Ureter (tissue), 1 donor: ENCODE measurements at regions not wholly inside any gene's neighbourhood (a gene's known extent, or its start where the extent isn't known, plus 50 kb on each side); places are given as distances from the start of the nearest gene placed in this dataset.
"Not testable (repeated sequence)": the region's sequence is repeated elsewhere in the genome, so short reads cannot be mapped to it uniquely, and the experiment has no call there.

ENCODE experiments used
- DNase-seq: peaks from one replicate; pipeline ENCODE4 v3.0.0-alpha.2; 2020; ENCODE audit warnings: low spot score
- donor health status: DM: yes; HTN: yes; CAD: no.

- DNase-seq: peak; percentile 91
Observed at GRCh38 chr7:149714081-149714909, 59.1 kb downstream of the ZNF467 start.

DNA sequence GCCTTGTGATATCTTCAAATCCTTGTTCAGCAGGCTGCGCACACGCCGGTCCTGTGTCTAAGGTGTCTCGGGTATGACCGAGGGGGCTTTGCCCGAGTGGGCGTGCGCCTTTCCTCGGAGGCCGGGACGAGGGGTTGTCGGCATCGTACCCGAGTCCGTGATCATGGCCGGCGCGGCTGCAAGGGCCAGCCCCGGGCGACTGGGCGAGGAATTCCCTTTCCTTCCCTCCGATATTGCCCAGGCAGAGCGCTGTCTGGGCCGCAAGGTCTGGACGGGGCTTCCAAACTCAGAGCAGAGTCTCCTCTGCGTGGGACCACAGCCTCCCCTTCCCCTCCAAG is 59.7 kb downstream of the ZNF467 start:
- no peak for DNase-seq

DNA sequence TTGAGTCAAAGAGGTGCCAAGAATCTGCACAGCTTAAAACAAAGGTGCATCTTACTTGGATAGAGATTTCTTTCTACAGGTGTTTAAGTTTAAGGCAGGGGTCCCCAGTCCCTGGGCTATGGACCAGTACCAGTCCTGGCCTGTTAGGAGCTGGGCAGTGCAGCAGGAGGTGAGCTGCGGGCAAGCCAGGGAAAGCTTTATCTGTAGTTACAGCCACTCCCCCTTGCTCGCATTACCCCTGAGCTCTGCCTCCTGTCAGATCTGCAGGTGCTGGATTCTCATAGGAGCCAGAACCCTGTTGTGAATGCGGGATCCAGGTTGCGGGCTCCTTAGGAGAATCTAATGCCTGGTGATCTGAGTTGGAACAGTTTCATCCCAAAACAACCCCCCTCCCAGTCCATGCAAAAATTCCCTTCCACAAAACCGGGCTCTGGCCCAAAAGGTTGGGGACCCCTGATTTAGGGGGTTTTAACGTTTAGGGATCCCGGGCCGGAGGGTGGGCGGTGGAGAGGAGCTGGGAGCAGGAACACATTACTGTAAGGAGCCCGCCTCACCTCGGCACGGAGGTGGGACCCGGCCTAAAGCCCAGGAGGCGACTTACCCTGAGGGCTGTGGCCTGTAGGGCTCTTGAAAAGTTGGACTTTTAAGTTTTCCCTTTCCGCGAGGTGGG is 60.2 kb downstream of the ZNF467 start:
- DNase-seq: no peak

DNA sequence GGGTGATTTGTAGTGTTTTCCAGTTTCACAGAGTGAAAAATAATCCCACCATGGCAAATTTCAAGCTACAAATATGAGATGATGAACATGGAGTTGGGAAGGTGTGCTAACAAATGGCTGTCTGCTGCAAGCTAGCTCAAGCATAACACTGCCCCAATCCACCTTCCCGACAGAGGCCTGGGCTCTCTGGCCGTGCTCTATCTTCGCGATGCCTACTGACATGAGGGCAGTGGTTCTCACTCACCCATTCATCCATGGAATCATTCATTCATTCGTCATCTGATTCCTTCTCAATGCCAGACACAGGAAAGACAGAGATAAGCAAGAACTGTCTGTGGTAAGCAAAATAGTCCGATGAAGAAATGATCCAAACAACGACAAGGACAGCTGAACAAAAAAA is 65.4 kb downstream of the ZNF467 start:
- no peak for DNase-seq

- no peak for DNase-seq
Observed at GRCh38 chr7:149707448-149707886, 65.9 kb downstream of the ZNF467 start.

GRCh38 chr7:149706398-149706797 is 67.0 kb downstream of the ZNF467 start:
- DNase-seq: no peak

DNA sequence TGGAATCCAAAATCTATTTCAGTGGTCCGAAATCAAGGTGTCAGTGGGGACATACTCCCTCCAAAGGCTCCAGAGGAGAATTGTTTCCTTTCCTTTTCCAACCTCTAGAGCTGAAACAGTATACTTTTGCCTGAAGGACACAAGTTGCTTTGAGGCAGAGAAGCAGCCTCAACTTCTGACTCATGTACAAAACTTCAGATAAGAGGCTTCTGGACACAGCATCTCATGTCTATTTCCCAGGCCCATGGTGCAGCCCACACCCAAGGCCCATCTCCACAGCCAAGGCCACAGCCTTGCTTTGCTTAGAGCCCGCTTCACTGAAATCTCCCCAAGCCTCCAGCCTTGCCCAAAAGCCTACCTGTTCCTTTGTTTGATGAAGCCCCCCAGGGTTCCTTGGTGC is 68.9 kb downstream of the ZNF467 start:
- no peak for DNase-seq

GRCh38 chr7:149703044-149703650 is 70.2 kb downstream of the ZNF467 start:
- DNase-seq: no peak

GRCh38 chr7:149701495-149702240 is 71.7 kb downstream of the ZNF467 start:
- no peak for DNase-seq

GRCh38 chr7:149697767-149698166 is 75.6 kb downstream of the ZNF467 start:
- not testable (repeated sequence) for DNase-seq

DNA sequence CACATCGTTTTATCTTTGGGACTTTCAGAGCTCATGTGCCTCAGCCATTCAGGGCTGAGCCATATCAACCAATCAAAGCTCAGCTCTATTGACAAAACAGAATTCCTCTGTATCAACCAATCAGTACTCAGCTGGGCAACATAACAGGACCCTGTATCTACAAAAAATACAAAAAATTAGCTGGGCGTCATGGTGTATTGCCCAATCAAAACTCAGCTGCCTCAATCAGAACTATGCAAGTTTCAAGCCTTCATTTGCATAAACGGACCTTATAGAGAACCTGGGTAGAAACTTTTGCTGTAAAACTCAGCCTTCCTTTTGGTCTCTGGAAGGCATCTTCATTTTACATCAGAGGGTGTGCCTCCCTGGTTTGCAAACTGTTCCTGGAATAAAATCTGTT is 77.1 kb downstream of the ZNF467 start:
- DNase-seq: no peak

DNA sequence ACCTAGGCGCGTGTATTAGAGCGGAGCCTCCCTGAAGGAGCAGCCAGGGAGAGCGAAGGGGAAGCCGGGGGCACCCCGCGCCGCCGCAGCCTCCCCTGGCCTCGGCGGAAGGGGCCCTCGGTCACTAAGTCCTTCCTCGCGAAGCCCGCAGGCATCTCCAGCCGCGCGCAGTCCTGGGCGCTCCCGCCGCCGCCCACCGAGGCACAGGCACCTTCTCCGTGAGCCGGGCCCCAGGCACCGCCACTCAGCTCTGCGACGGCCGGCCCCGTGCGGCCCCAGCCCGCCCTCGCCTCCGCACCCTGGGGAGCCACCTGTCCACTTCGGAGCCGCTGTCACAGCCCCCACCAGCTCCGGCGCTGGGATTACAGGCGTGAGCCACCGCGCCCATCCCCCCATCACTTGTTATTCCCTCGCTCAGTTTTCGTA is 80.8 kb downstream of the ZNF467 start:
- DNase-seq: no peak

GRCh38 chr7:149692056-149692455 is 81.3 kb downstream of the ZNF467 start:
- DNase-seq: no peak

DNA sequence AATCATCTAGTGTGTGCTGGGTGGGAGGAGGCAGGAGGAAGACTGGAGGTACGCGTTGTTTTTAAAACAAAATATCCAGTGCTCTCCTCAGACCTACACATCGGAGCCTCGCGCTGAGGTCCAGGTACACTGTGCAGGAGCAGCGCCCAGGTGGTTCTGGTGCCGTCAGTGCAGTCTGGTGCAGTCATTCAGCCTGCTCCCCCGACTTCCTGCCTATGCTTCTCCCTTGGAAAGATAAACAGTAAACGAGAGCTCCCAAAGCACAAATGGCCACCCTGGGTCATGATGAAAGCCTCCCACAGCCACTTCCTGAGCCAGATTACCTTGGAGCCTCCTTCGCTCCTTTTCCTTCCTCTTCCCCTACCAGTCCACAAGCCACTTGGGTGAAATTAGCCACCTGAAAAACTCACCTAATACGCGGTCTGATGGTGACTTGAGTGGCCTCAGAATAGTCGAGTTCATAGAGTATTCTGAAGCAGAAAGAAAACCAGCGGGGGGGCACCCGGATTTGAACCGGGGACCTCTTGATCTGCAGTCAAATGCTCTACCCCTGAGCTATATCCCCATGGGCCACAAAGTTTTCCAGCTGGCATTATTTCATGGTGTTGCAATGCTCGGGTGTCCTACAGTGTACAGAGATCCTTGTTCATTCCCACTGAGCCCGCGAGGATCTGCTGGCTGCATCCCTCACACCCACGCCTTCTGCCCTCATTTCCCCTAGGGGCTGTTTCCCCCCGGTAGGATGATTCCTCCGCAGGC is 82.5 kb downstream of the ZNF467 start:
- no peak for DNase-seq

DNA sequence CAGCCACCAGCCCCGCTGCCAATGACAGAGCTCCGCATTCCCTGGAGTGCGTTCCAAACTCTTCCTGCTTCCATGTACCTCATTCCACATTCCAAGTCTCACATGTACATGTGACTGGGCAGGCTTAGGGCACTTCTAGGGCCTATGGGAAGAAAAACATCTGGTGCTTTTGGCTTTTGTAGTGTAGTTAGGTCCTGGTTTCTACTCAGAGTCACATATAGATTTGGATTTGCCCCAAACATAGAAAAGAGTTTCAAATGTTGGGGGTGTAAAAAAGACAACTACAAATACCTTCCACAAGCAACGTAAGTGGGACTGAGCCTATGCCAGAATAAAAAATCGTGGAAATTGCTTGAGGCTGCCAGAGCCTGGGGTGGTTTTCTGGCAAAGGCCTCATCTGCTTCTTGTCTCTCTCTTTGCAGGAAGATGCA is 84.1 kb downstream of the ZNF467 start:
- DNase-seq: no peak

GRCh38 chr7:149688836-149689235 is 84.6 kb downstream of the ZNF467 start:
- no peak for DNase-seq

DNA sequence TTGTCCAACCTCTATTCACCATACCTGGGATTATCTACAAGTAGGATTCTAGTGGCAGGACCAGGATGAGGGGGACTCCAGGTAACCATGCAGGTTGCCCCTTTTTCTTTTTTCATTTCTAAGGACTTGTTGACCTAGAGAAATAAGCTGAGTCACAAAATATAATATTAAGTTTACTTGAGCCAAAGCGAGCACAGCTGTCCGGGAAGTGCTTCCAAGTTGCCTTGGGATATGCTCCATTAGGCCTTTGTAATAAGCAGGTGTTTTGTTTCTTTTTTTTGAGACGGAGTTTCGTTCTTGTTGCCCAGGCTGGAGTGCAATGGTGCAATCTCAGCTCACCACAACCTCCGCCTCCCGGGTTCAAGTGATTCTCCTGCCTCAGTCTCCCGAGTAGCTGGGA is 85.6 kb downstream of the ZNF467 start:
- not testable (repeated sequence) for DNase-seq

- DNase-seq: no peak
Observed at GRCh38 chr7:149686449-149686848, 86.9 kb downstream of the ZNF467 start.

DNA sequence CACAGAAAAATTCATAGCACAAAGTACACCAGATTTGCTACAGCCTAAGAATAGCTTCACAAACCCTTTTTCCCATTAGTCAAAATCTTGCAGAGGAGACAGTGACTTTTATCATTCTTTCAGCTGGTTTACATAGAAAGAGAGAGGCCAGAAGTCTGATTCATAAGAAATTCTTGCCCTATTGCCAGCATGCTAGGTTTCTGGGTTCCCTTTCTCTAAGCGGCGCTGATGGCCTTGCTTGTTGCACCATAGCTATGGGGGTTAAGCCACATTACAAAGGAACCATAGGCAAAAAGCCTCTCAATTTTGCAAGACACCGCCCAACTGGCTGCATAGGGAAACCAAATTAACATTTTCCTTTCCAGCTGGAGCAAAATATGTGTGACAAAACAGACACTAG is 87.4 kb downstream of the ZNF467 start:
- DNase-seq: no peak

DNA sequence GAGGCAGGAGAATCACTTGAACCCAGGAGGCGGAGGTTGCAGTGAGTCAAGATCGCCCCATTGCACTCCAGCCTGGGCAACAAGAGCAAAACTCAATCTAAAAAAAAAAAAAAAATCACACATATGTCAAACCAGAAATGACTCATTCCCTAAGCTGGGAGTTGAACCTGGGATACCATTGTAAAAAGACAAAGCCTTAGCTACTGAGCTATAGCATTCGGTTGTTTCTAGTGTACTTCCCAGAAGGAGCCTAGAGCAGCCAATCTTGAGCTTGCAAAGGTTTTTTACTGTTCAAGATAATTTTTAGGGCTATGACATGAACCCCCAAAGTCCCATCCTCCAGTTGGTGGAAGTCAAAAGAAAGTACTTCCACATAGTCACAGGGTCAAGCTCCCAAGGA is 87.9 kb downstream of the ZNF467 start:
- no peak for DNase-seq

GRCh38 chr7:149683898-149684297 is 89.5 kb downstream of the ZNF467 start:
- DNase-seq: no peak
